ENCODE measurements at regions not wholly inside any gene's neighbourhood (a gene's known extent, or its start where the extent isn't known, plus 50 kb on each side); places are given as distances from the start of the nearest gene placed in this dataset.
"Not testable (repeated sequence)": the region's sequence is repeated elsewhere in the genome, so short reads cannot be mapped to it uniquely, and the experiment has no call there.

DNA sequence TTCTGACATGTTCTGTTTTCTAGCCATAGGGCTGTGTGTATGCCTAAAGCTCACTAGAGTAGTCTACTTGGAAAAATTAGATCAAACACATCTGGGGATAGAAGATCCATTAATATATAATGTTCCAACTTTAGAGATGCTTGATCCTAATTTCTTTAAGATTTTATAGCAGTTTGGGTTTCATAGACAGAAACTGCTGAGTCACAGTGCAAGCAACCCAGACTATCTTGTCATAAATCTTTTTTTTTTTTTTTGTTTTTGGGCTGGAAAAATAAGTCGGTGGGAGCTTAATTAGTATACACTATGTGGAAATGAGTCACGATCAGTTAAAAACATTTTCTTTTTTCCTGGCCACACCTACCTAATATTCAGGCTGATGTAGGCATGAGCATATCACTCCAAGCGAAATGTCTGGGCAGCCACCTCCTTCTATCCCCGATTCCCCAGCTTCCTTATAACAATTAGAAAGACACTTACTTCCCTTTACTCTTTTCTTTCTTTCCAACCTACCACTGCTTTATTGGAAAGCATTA lies 58.2 kb upstream of the CASK start:
- Histone ChIP-seq H3K9me3 (no peaks in the 10 kb centered on the region), H3K4me3 (no peak overlapping the region), H3K4me1 (ENCODE audit: control insufficient read depth in 1 of 2, low read depth in 2 of 2) (no peaks in the 10 kb centered on the region), H3K36me3 (no peaks in the 10 kb centered on the region), H3K27me3 (replicated peaks; ENCODE audit: insufficient read depth) (no peaks in the 10 kb centered on the region), H3K27ac (no peak overlapping the region)
- DNase-seq (ENCODE audit: low spot score) (no peak), ATAC-seq (ENCODE audit: insufficient number of reproducible peaks, low FRiP score, low read depth) (no peak)
- TF ChIP-seq, protein P1, sequence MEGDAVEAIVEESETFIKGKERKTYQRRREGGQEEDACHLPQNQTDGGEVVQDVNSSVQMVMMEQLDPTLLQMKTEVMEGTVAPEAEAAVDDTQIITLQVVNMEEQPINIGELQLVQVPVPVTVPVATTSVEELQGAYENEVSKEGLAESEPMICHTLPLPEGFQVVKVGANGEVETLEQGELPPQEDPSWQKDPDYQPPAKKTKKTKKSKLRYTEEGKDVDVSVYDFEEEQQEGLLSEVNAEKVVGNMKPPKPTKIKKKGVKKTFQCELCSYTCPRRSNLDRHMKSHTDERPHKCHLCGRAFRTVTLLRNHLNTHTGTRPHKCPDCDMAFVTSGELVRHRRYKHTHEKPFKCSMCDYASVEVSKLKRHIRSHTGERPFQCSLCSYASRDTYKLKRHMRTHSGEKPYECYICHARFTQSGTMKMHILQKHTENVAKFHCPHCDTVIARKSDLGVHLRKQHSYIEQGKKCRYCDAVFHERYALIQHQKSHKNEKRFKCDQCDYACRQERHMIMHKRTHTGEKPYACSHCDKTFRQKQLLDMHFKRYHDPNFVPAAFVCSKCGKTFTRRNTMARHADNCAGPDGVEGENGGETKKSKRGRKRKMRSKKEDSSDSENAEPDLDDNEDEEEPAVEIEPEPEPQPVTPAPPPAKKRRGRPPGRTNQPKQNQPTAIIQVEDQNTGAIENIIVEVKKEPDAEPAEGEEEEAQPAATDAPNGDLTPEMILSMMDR (IDR thresholded peaks at IDR 0.05) = no peak

DNA sequence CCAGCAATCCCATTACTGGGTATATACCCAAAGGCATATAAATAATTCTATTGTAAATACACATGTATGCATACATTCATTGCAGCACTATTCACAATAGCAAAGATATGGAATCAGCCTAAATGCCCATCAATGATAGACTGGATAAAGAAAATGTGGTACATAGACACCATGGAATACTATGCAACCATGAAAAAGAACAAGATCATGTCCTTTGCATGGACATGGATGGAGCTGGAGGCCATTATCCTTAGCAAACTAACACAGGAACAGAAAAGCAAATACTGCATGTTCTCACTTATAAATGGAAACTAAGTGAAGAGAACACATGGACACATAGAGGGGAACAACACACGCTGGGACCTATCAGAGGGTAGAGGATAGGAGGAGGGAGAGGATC lies 51.3 kb upstream of the CASK start:
- not testable (repeated sequence) for H3K9me3 ChIP-seq; H3K27ac ChIP-seq; H3K4me1 ChIP-seq (ENCODE audit: control insufficient read depth in 1 of 2, low read depth in 2 of 2); ATAC-seq (ENCODE audit: insufficient number of reproducible peaks, low FRiP score, low read depth); H3K27me3 ChIP-seq (replicated peaks; ENCODE audit: insufficient read depth); H3K36me3 ChIP-seq; DNase-seq (ENCODE audit: low spot score); H3K4me3 ChIP-seq

DNA sequence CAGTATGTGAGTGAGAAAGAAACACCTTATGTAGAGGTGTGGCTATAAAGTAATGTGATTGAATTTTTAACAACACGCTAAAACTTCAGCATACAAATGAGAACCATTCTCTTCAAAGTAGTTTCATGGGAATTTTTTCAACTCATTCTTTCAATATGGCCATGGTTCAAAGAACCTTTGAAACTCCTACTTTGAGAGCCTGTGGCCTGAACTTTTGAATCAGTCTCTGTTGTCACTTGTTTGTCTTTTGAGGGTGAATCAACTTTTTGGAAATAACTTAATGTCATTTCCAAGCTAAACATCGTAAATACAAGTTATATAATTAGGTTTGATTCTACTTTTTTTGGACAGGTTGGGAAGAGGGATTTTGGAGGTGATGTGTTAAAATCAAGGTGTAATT lies 49.9 kb upstream of the CASK start:
- H3K9me3 ChIP-seq = no peaks in the 10 kb centered on the region
- TF ChIP-seq, protein P1 (IDR thresholded peaks at IDR 0.05) = no peak
- no peaks in the 10 kb centered on the region for H3K27me3 ChIP-seq (replicated peaks; ENCODE audit: insufficient read depth)
- no peak overlapping the region for H3K4me3 ChIP-seq
- H3K4me1 ChIP-seq (ENCODE audit: control insufficient read depth in 1 of 2, low read depth in 2 of 2) = no peaks in the 10 kb centered on the region
- ATAC-seq (ENCODE audit: insufficient number of reproducible peaks, low FRiP score, low read depth) (no peak), DNase-seq (ENCODE audit: low spot score) (no peak)
- no peaks in the 10 kb centered on the region for H3K36me3 ChIP-seq
- H3K27ac ChIP-seq = no peak overlapping the region

Measured in thoracic aorta (tissue), 2 donors.